HCT116 (cell line): ENCODE measurements at regions not wholly inside any gene's neighbourhood (a gene's known extent, or its start where the extent isn't known, plus 50 kb on each side); places are given as distances from the start of the nearest gene placed in this dataset.

ENCODE experiments used
- ATAC-seq: fragments of 200-7000 bp; cut with Tn5 transposase; 2 replicates; pipeline ENCODE4 v1.9.1; 2020; ENCODE audit warnings: mild to moderate bottlenecking, moderate library complexity
- BruUV-seq: library from RNA; stranded (reverse); fragments of 400-500 nt; replicated peaks from 2 replicates; lab custom pipeline; 2021; lab: Mats Ljungman, UMichigan
- CTCF ChIA-PET: fragments of 300-600 bp; sonication (Branson Sonifier 250); formaldehyde crosslinking; loops from one replicate; lab custom pipeline; 2021; ENCODE audit warnings: antibody characterized with exemption; lab: Charles Lee
- POLR2A ChIA-PET: fragments of 300-600, 350-600 bp; sonication (Branson Sonifier 250); formaldehyde crosslinking; loops from one replicate; lab custom pipeline; 2021; ENCODE audit warnings: antibody characterized with exemption; lab: Charles Lee
- RAD21 ChIA-PET, 2 experiments: fragments of 300-600 bp; sonication (Branson Sonifier 250); formaldehyde crosslinking; loops; one replicate each; lab custom pipeline; 2023; ENCODE audit warnings: low total read pairs in 2 of 2; ENCODE audit not compliant: uncharacterized antibody in 2 of 2, unreplicated experiment in 2 of 2, low non-redundant PET in 1 of 2; lab: Charles Lee
- DNase-seq: peaks from one replicate; pipeline ENCODE4 v3.0.0-alpha.2; 2010; ENCODE audit warnings: low read depth, low spot score
- H2AFZ ChIP-seq: fragments of 200-600 bp; shearing (Covaris generic), sonication (generic); 2 replicates; pipeline ENCODE4 v1.6.1; 2017; ENCODE audit warnings: low read depth, mixed run types, mixed read lengths, antibody characterized with exemption, low read length; ENCODE audit not compliant: poor library complexity, severe bottlenecking
- H3K27ac ChIP-seq: 2 replicates; pipeline ENCODE4 v1.5.1; 2012; ENCODE audit warnings: low read depth, low read length
- H3K27me3 ChIP-seq: fragments of 200-600 bp; sonication (generic); 2 replicates; pipeline ENCODE4 v1.6.1; 2016; ENCODE audit warnings: mixed run types, low read length, mixed read lengths; ENCODE audit not compliant: insufficient read depth
- H3K36me3 ChIP-seq, 2 experiments: fragments of 200-500 bp in 1 of 2; fragments of 200-600 bp in 1 of 2; sonication (Bioruptor generic) in 1 of 2; sonication (generic) in 1 of 2; 2 replicates each; pipeline versions ENCODE4 v1.5.1 to v1.6.1; 2014 to 2016; ENCODE audit warnings: low read length in 2 of 2, inconsistent platforms in 1 of 2, mixed read lengths in 1 of 2, mixed run types in 1 of 2; ENCODE audit not compliant: insufficient read depth in 2 of 2, control insufficient read depth in 1 of 2
- H3K4me1 ChIP-seq, 2 experiments: fragments of 200-600 bp in 1 of 2; sonication (generic) in 1 of 2; 2 replicates each; pipeline versions ENCODE4 v1.5.1 to v1.6.1; 2012 to 2017; ENCODE audit warnings: low read length in 2 of 2, inconsistent platforms in 1 of 2, mild to moderate bottlenecking in 1 of 2, mixed read lengths in 1 of 2, mixed run types in 1 of 2, moderate library complexity in 1 of 2; ENCODE audit not compliant: insufficient read depth in 2 of 2, control insufficient read depth in 1 of 2
- H3K4me2 ChIP-seq: fragments of 200-600 bp; sonication (generic); 2 replicates; pipeline ENCODE4 v1.6.1; 2017; ENCODE audit warnings: mixed run types, low read length, mixed read lengths
- H3K4me3 ChIP-seq, 2 experiments: fragments of 200-600 bp in 1 of 2; sonication (generic) in 1 of 2; replicated peaks in 1 of 2; 2 replicates each; pipeline ENCODE4 v1.5.1; 2011 to 2016; ENCODE audit warnings: low read length in 2 of 2, control low read depth in 1 of 2, low read depth in 1 of 2, mild to moderate bottlenecking in 1 of 2, mixed read lengths in 1 of 2, mixed run types in 1 of 2
- H3K79me2 ChIP-seq: fragments of 200-600 bp; sonication (generic); 2 replicates; pipeline ENCODE4 v1.6.1; 2017; ENCODE audit warnings: mild to moderate bottlenecking, mixed run types, low read length, moderate library complexity, mixed read lengths; ENCODE audit not compliant: insufficient read depth
- H3K9ac ChIP-seq: fragments of 200-600 bp; sonication (generic); 2 replicates; pipeline ENCODE4 v1.6.1; 2016; ENCODE audit warnings: low read length, mixed read lengths
- H3K9me2 ChIP-seq: fragments of 200-600 bp; sonication (generic), shearing (Covaris generic); 2 replicates; pipeline ENCODE4 v1.6.1; 2017; ENCODE audit warnings: mixed run types, mild to moderate bottlenecking, moderate library complexity; ENCODE audit not compliant: insufficient read depth
- H3K9me3 ChIP-seq, 2 experiments: fragments of 200-500 bp in 1 of 2; fragments of 200-600 bp in 1 of 2; sonication (Bioruptor generic) in 1 of 2; sonication (generic) in 1 of 2; 2 replicates each; pipeline ENCODE4 v1.6.1; 2014 to 2017; ENCODE audit warnings: low read length in 2 of 2, mixed read lengths in 2 of 2, inconsistent platforms in 1 of 2, low read depth in 1 of 2, mild to moderate bottlenecking in 1 of 2, mixed run types in 1 of 2, moderate library complexity in 1 of 2; ENCODE audit not compliant: control insufficient read depth in 1 of 2, insufficient read depth in 1 of 2
- H4K20me1 ChIP-seq: fragments of 200-600 bp; sonication (generic), shearing (Covaris generic); 2 replicates; pipeline ENCODE4 v1.6.1; 2017; ENCODE audit warnings: mixed run types, mild to moderate bottlenecking, moderate library complexity; ENCODE audit not compliant: insufficient read depth
- CEBPB ChIP-seq: IDR thresholded peaks from 2 replicates; pipeline ENCODE4 v1.6.1; 2012; ENCODE audit warnings: low read depth
- CTCF ChIP-seq, 3 experiments: fragments of 200-600 bp in 1 of 3; sonication (generic) in 1 of 3; IDR thresholded peaks in 2 of 3; conservative IDR thresholded peaks in 1 of 3; 2 replicates each; pipeline ENCODE4 v1.5.1; 2012 to 2017; ENCODE audit warnings: low read depth in 2 of 3, low read length in 2 of 3, antibody characterized with exemption in 1 of 3, borderline replicate concordance in 1 of 3, control low read depth in 1 of 3, mild to moderate bottlenecking in 1 of 3, mixed read lengths in 1 of 3, mixed run types in 1 of 3, moderate library complexity in 1 of 3; ENCODE audit not compliant: insufficient read depth in 1 of 3
- EGR1 ChIP-seq: IDR thresholded peaks from 2 replicates; pipeline ENCODE4 v1.6.1; 2012; ENCODE audit warnings: low read depth
- ELF1 ChIP-seq: IDR thresholded peaks from 2 replicates; pipeline ENCODE4 v1.6.1; 2012; ENCODE audit warnings: low read depth, borderline replicate concordance
- JUND ChIP-seq: IDR thresholded peaks from 2 replicates; pipeline ENCODE4 v1.6.1; 2012
- POLR2AphosphoS5 ChIP-seq: IDR thresholded peaks from 2 replicates; pipeline ENCODE4 v1.6.1; 2011; ENCODE audit warnings: mild to moderate bottlenecking, low read depth, low read length, moderate library complexity
- RAD21 ChIP-seq: IDR thresholded peaks from 2 replicates; pipeline ENCODE4 v1.6.1; 2012; ENCODE audit warnings: low read depth, mild to moderate bottlenecking
- SRF ChIP-seq: IDR thresholded peaks from 2 replicates; pipeline ENCODE4 v1.6.1; 2012; ENCODE audit warnings: low read depth
- TCF7L2 ChIP-seq: IDR thresholded peaks from 2 replicates; pipeline ENCODE4 v1.7.0; 2011; ENCODE audit warnings: borderline replicate concordance, inconsistent platforms; ENCODE audit not compliant: insufficient read depth, insufficient read length; ENCODE audit errors: extremely low read depth
- ZBTB33 ChIP-seq: IDR thresholded peaks from 2 replicates; pipeline ENCODE4 v1.6.1; 2011; ENCODE audit warnings: mild to moderate bottlenecking, low read length, moderate library complexity; ENCODE audit not compliant: insufficient replicate concordance; ENCODE audit errors: extremely low read depth
- intact Hi-C: fragments of 100-400 bp; cut with micrococcal nuclease; formaldehyde crosslinking; loops from 2 replicates; pipeline ENCODE4 v1.10.0; 2022

GRCh38 chr7:80359029-80359428 is 152.8 kb downstream of the GNAT3 start:
- H3K79me2 ChIP-seq: no peaks in the 10 kb centered on the region
- H3K27ac ChIP-seq: no peak overlapping the region
- H3K4me3 ChIP-seq: no peak overlapping the region
- DNase-seq: no peak
- H3K4me1 ChIP-seq: peaks cover 0 to 5% of the 10 kb centered on the region in 2 experiments; a peak in 1 of 4 replicates
- no peak overlapping the region for H2AFZ ChIP-seq
- CTCF ChIA-PET: interaction anchor here (0.6 kb wide), 1 partner anchor 57 kb away, joined by 3 read pairs; no protein-coding TSS in a partner anchor
- no peak for TF ChIP-seq SRF
- no peak for TF ChIP-seq JUND
- no peak for TF ChIP-seq POLR2AphosphoS5
- TF ChIP-seq ZBTB33: no peak
- TF ChIP-seq ELF1: no peak
- no peak for TF ChIP-seq RAD21
- TF ChIP-seq TCF7L2: no peak
- no peak for TF ChIP-seq EGR1
- no peak for TF ChIP-seq CEBPB
- no peak for TF ChIP-seq CTCF (IDR thresholded peaks at IDR 0.05 in 2 of 3, conservative IDR thresholded peaks at IDR 0.05 in 1 of 3; ENCODE audit: borderline replicate concordance in 1 of 3, insufficient read depth in 1 of 3, low read depth in 2 of 3, low read length in 2 of 3)
- TF ChIP-seq, all 23 proteins: peak for 0
- H3K9ac ChIP-seq: no peak overlapping the region
- no peaks in the 10 kb centered on the region for H3K27me3 ChIP-seq
- H3K36me3 ChIP-seq: 0 out of 4 replicates have a peak, but pooled peaks cover 0 to 4% of the 10 kb centered on the region in 2 experiments
- H3K9me2 ChIP-seq: no peaks in the 10 kb centered on the region; the same call in 1 of the 2 replicates
- POLR2A ChIA-PET: no interaction called here
- intact Hi-C loops: no loop called here
- BruUV-seq: no TSS peak
- RAD21 ChIA-PET: no interaction called here
- H4K20me1 ChIP-seq: no peaks in the 10 kb centered on the region
- ATAC-seq: no peak
- H3K9me3 ChIP-seq: no peaks in the 10 kb centered on the region
- H3K4me2 ChIP-seq: no peak overlapping the region
